T-helper 17 cell (primary cell): ENCODE measurements at regions not wholly inside any gene's neighbourhood (a gene's known extent, or its start where the extent isn't known, plus 50 kb on each side); places are given as distances from the start of the nearest gene placed in this dataset.

ENCODE experiments used
- ATAC-seq: fragments of 150-1000 bp; cut with Tn5 transposase; 2 replicates; pipeline ENCODE4 v1.10.0; 2021; ENCODE audit warnings: mild to moderate bottlenecking, moderate library complexity
- DNase-seq, 3 donors: peaks; one replicate each; pipeline versions ENCODE4 v3.0.0 to v3.0.0-alpha.2; 2020 to 2021
- H3K9me3 ChIP-seq: one replicate; pipeline ENCODE4 v1.7.0; 2013; ENCODE audit warnings: low read length, mild to moderate bottlenecking; ENCODE audit not compliant: control insufficient read depth, poor library complexity, severe bottlenecking
- H3K27ac Mint-ChIP-seq: one replicate; pipeline ENCODE4 v1.8.0; 2022; ENCODE audit warnings: mild to moderate bottlenecking, moderate library complexity, mixed read lengths
- H3K27me3 Mint-ChIP-seq: one replicate; pipeline ENCODE4 v1.8.0; 2022; ENCODE audit warnings: mixed read lengths
- H3K36me3 Mint-ChIP-seq: one replicate; pipeline ENCODE4 v1.8.0; 2022; ENCODE audit warnings: low read depth, mixed read lengths
- H3K4me1 Mint-ChIP-seq: one replicate; pipeline ENCODE4 v1.8.0; 2022; ENCODE audit warnings: mild to moderate bottlenecking, mixed read lengths
- H3K4me3 Mint-ChIP-seq: one replicate; pipeline ENCODE4 v1.8.0; 2022; ENCODE audit warnings: mild to moderate bottlenecking, moderate library complexity, mixed read lengths

GRCh38 chr12:113575386-113575785, 103.7 kb upstream of the LHX5 start:
- Mint-ChIP-seq H3K27ac (no peak overlapping the region), H3K4me1 (no peaks in the 10 kb centered on the region), H3K27me3 (peaks cover 23% of the 10 kb centered on the region), H3K36me3 (peaks cover 3% of the 10 kb centered on the region), H3K4me3 (no peak overlapping the region)
- DNase-seq (no peak), ATAC-seq (no peak)
- no peaks in the 10 kb centered on the region for H3K9me3 ChIP-seq

DNA sequence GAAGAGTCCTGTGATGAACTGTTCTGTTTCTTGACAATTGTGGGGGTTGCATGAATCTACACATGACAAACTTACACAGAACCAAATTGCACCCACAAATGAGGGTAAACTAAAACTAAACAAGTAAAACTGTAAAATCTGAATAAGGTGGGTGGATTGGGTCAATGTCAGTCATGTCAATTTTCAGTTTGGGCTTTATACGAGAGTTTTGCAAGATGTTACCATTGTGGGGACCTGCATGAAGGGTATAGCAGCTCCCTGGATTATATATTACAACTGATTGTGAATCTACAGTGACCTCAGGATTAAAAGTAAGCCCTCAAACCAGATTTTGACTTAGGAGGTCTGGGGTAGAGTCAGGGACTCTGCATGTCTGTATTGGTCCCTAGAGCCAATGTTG, 101.5 kb upstream of the LHX5 start:
- Mint-ChIP-seq H3K27ac (no peak overlapping the region), H3K36me3 (peaks cover 3% of the 10 kb centered on the region), H3K4me3 (no peak overlapping the region), H3K4me1 (no peaks in the 10 kb centered on the region), H3K27me3 (peaks cover 15% of the 10 kb centered on the region)
- ATAC-seq (no peak), DNase-seq (no peak)
- H3K9me3 ChIP-seq: no peaks in the 10 kb centered on the region

DNA sequence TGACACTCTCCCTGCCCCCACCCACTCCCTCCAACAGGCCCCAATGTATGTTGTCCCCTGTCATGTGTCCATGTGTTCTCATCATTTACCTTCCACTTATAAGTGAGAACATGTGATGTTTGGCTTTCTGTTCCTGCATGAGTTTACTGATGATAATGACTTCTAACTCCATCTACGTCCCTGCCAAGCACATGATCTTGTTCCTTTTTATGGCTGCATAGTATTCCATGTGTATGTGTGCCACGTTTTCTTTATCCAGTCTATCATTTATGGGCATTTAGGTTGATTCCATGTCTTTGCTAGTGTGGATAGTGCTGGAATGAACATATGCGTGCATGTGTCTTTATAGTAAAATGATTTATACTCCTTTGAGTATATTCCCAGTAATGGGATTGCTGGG, 100.0 kb upstream of the LHX5 start:
- no peaks in the 10 kb centered on the region for H3K36me3 Mint-ChIP-seq
- no peaks in the 10 kb centered on the region for H3K9me3 ChIP-seq
- H3K27me3 Mint-ChIP-seq: peaks cover 18% of the 10 kb centered on the region
- ATAC-seq (no peak), DNase-seq (no peak)
- no peak overlapping the region for H3K4me3 Mint-ChIP-seq
- H3K4me1 Mint-ChIP-seq: no peaks in the 10 kb centered on the region
- H3K27ac Mint-ChIP-seq: no peak overlapping the region

DNA sequence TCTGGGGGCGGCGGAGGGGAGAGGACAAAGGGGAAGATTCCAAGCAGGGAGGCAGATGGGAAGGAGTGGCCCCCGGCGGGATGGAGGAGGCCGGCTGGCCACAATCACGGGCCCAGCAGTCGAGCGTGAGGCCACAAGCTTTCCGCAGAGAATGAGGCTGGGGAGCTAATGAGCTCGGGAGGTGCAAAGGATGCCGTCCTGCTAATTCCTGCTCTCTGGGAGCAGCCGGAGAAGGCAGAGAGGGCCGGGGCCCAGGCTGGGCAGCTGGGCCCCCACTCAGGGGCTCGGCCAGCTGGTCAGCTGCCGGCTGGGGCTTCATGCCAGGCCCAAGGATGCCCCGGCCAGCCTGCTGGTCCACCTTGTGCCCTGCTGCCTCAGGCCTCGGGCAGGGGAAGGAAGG, 98.1 kb upstream of the LHX5 start:
- DNase-seq (no peak), ATAC-seq (no peak)
- H3K9me3 ChIP-seq: no peaks in the 10 kb centered on the region
- Mint-ChIP-seq H3K36me3 (no peaks in the 10 kb centered on the region), H3K27me3 (peaks cover 20% of the 10 kb centered on the region), H3K4me1 (no peaks in the 10 kb centered on the region), H3K4me3 (no peak overlapping the region), H3K27ac (no peak overlapping the region)

GRCh38 chr12:113568021-113568420, 96.3 kb upstream of the LHX5 start:
- no peak overlapping the region for H3K27ac Mint-ChIP-seq
- no peak for ATAC-seq
- H3K27me3 Mint-ChIP-seq: peaks cover 36% of the 10 kb centered on the region
- no peaks in the 10 kb centered on the region for H3K36me3 Mint-ChIP-seq
- H3K9me3 ChIP-seq: no peaks in the 10 kb centered on the region
- no peak for DNase-seq
- no peak overlapping the region for H3K4me3 Mint-ChIP-seq
- no peaks in the 10 kb centered on the region for H3K4me1 Mint-ChIP-seq

GRCh38 chr12:113565368-113565767, 93.7 kb upstream of the LHX5 start:
- DNase-seq (no peak), ATAC-seq (no peak)
- no peaks in the 10 kb centered on the region for H3K4me1 Mint-ChIP-seq
- H3K27me3 Mint-ChIP-seq: peaks cover 39% of the 10 kb centered on the region
- no peak overlapping the region for H3K4me3 Mint-ChIP-seq
- H3K9me3 ChIP-seq: no peaks in the 10 kb centered on the region
- H3K36me3 Mint-ChIP-seq: no peaks in the 10 kb centered on the region
- no peak overlapping the region for H3K27ac Mint-ChIP-seq

DNA sequence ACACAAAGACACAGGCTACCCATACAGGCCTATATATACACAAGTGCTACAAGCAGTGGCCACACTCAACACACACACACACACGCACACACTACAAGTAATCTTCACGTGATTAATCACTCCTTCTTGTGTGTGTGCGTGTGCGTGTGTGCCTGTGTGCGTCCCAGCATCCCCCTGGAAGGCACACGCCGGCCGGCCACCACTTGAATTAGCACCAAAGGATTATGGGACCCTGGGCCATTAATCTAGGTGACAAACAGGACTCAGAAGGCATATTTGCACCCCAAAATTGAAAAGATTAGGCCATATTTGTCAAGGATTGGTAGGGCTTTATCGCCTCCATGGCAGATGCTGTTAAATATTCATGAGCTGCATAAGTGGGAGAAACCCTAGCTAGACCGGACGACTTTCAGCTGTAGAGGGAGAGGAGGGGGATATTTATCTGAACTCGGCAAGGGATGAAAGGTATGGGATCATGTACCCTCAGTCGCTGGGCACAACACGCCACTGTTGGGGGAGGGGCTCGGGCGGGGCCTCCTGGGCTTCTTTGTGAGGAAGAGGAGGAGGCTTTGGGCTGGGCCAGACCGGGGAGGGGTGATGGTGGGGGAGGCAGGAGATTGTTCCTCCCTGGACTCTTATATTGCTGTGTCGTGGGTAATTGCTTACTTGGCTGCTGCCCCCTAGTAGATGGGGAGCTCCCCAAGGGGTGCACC, 89.6 kb upstream of the LHX5 start:
- no peaks in the 10 kb centered on the region for H3K9me3 ChIP-seq
- Mint-ChIP-seq H3K4me3 (no peak overlapping the region), H3K4me1 (no peaks in the 10 kb centered on the region), H3K36me3 (no peaks in the 10 kb centered on the region), H3K27ac (no peak overlapping the region), H3K27me3 (peaks cover 41% of the 10 kb centered on the region)
- no peak for ATAC-seq
- DNase-seq: no peak

- H3K4me3 Mint-ChIP-seq: no peak overlapping the region
- H3K36me3 Mint-ChIP-seq: no peaks in the 10 kb centered on the region
- ATAC-seq: no peak
- no peaks in the 10 kb centered on the region for H3K4me1 Mint-ChIP-seq
- DNase-seq: no peak
- H3K27ac Mint-ChIP-seq: no peak overlapping the region
- H3K9me3 ChIP-seq: no peaks in the 10 kb centered on the region
- peaks cover 30% of the 10 kb centered on the region for H3K27me3 Mint-ChIP-seq
These were observed 87.8 kb upstream of the LHX5 start for GRCh38 chr12:113559466-113559865.

GRCh38 chr12:113555226-113555625, 83.6 kb upstream of the LHX5 start:
- H3K4me1 Mint-ChIP-seq: no peaks in the 10 kb centered on the region
- no peaks in the 10 kb centered on the region for H3K9me3 ChIP-seq
- ATAC-seq (no peak), DNase-seq (no peak)
- no peak overlapping the region for H3K4me3 Mint-ChIP-seq
- H3K36me3 Mint-ChIP-seq: peaks cover 2% of the 10 kb centered on the region
- H3K27ac Mint-ChIP-seq: no peak overlapping the region
- H3K27me3 Mint-ChIP-seq: peaks cover 15% of the 10 kb centered on the region

DNA sequence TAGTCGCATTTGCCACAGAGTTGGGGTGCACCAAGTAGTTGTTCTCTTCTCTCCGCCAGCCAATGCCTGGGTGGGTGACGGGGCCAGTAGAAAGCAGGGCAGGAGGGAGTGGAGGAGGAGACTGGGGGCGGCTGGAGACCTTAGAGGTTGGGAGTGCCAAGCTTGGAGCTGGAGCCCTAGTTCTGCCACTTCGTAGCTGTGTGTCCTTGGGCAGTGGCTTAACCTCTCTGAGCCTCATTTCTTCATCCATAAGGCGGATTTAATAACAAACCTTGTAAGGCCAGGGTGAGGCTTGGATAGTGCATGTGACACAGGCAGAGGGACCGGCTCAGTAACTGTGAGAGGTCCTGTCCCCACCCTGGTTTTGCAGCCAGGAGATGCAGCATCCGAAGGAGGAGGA, 81.1 kb upstream of the LHX5 start:
- no peak for ATAC-seq
- Mint-ChIP-seq H3K27me3 (peaks cover 8% of the 10 kb centered on the region), H3K4me3 (no peak overlapping the region), H3K27ac (no peak overlapping the region), H3K36me3 (peaks cover 2% of the 10 kb centered on the region), H3K4me1 (no peaks in the 10 kb centered on the region)
- DNase-seq: no peak
- no peaks in the 10 kb centered on the region for H3K9me3 ChIP-seq

DNA sequence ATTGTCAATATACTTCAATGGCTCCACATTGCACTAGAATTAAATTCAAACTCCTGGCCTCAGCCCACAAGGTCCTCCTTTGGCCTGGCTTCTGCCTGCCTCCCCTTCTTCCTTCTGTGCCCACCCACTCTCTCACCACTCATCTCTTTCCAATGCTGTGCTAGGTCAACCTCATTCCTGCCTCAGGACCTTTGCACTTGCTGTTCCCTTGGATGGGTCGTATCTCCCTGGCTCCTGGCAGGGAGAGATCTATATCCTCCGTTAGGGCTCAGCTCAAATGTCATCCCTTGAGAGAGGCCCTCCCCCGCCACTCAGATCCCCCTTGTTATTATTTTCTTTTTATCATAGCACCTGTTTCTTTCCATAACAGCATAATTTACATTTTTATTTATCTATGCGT, 79.9 kb upstream of the LHX5 start:
- no peaks in the 10 kb centered on the region for H3K4me1 Mint-ChIP-seq
- H3K27ac Mint-ChIP-seq: no peak overlapping the region
- peaks cover 4% of the 10 kb centered on the region for H3K36me3 Mint-ChIP-seq
- H3K9me3 ChIP-seq: no peaks in the 10 kb centered on the region
- peaks cover 16% of the 10 kb centered on the region for H3K27me3 Mint-ChIP-seq
- ATAC-seq: no peak
- no peak overlapping the region for H3K4me3 Mint-ChIP-seq
- no peak for DNase-seq

DNA sequence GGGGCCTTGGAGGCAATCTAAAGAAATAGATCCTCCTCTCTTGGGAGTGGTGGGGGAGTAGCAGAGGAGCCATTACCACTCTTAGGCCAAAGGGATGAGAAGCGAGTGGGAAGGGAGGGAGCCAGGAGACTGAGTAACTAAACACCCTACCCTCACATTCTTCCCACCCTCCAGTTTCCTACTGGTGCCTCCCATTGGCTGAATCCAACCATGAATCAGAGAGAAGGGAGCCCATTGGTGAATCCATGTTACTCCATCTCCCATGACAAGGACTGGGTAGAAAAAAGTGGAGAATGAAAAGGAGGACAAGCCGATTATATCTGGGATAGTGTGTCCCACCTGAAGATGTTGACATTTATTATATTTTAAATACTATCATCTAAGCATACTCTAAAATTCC, 76.8 kb upstream of the LHX5 start:
- ATAC-seq: no peak

DNA sequence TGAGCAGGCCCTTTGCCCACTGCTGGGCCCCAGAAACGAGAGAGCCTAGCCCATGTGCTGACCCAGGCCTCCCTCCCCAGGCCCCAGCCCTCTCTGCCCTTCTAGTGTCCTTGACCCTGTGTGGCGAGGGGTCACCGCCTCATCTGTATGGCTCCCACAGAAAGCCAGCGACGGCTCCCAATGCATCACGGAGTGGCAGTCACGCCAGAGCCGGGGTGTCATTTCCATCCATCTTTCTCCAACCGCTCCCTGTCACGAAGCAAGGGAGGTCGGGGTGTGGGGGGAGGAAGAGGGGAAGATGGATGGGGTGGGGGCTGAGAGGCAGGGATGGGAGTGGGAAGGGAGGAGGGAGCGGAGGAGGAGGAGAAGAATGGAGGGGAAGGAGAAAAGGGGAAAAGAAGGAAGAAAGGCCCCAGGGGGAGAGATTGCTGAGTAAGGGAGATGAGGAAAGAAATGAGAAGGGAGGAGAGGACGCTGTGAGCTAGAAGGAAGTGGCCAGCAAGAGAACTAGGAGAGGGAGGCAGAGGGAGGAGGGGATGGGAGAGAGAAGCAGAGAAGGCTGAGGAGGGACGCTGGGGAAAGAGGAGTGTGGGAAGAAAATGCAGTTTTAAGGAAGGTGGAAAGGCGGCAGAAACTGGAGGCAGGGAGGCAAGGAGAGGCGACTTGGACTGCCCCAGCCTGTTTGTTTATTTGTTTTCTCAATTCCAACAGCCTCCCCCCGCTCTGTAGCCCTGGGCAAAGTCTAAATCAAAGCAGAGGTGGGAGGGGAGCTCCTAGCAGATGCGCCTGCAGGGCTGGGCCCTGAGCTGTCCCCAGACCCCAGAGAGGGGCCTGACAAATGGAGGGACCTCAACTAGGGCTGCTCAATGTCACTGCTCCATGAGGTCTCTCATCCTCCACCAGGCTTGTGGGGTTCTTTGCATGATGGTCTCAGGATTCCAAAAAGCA, 75.5 kb upstream of the LHX5 start:
- DNase-seq (no peak), ATAC-seq (no peak)
- Mint-ChIP-seq H3K4me1 (no peaks in the 10 kb centered on the region), H3K4me3 (no peak overlapping the region), H3K27me3 (peaks cover 16% of the 10 kb centered on the region), H3K27ac (no peak overlapping the region), H3K36me3 (peaks cover 3% of the 10 kb centered on the region)
- no peaks in the 10 kb centered on the region for H3K9me3 ChIP-seq

More for the DNA sequence above, 76.8 kb upstream of the LHX5 start:
- DNase-seq: no peak
- H3K4me3 Mint-ChIP-seq: no peak overlapping the region
- H3K4me1 Mint-ChIP-seq: no peaks in the 10 kb centered on the region
- no peak overlapping the region for H3K27ac Mint-ChIP-seq
- H3K36me3 Mint-ChIP-seq: peaks cover 4% of the 10 kb centered on the region
- H3K9me3 ChIP-seq: no peaks in the 10 kb centered on the region
- peaks cover 16% of the 10 kb centered on the region for H3K27me3 Mint-ChIP-seq

DNA sequence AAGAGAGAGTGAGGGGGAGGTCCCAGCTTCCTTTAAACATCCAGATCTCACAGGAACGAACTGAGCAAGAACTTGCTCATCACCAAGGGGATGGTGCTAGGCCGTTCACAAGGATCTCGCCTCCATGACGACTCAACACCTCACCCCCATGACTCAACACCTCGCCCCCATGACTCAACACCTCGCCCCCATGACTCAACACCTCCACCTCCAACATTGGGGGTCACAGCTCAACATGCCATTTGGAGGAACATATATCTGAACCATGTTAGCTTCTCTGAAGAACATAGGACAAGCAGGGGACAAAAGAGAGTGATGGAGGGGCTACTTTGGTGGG, 66.0 kb upstream of the LHX5 start:
- Mint-ChIP-seq H3K36me3 (no peaks in the 10 kb centered on the region), H3K4me3 (no peak overlapping the region)
- no peak for ATAC-seq

More for the DNA sequence above, 66.0 kb upstream of the LHX5 start:
- DNase-seq: no peak
- Mint-ChIP-seq H3K27me3 (peaks cover 15% of the 10 kb centered on the region), H3K4me1 (no peaks in the 10 kb centered on the region), H3K27ac (no peak overlapping the region)
- no peaks in the 10 kb centered on the region for H3K9me3 ChIP-seq
